ENCODE measurements at regions not wholly inside any gene's neighbourhood (a gene's known extent, or its start where the extent isn't known, plus 50 kb on each side); places are given as distances from the start of the nearest gene placed in this dataset.

GRCh38 chr16:63239065-63239570 is 1202.9 kb upstream of the CDH8 start:
- TF ChIP-seq, protein P1, sequence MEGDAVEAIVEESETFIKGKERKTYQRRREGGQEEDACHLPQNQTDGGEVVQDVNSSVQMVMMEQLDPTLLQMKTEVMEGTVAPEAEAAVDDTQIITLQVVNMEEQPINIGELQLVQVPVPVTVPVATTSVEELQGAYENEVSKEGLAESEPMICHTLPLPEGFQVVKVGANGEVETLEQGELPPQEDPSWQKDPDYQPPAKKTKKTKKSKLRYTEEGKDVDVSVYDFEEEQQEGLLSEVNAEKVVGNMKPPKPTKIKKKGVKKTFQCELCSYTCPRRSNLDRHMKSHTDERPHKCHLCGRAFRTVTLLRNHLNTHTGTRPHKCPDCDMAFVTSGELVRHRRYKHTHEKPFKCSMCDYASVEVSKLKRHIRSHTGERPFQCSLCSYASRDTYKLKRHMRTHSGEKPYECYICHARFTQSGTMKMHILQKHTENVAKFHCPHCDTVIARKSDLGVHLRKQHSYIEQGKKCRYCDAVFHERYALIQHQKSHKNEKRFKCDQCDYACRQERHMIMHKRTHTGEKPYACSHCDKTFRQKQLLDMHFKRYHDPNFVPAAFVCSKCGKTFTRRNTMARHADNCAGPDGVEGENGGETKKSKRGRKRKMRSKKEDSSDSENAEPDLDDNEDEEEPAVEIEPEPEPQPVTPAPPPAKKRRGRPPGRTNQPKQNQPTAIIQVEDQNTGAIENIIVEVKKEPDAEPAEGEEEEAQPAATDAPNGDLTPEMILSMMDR (IDR thresholded peaks at IDR 0.05; ENCODE audit: low read depth, low read length) = no peak
- no peak for TF ChIP-seq POLR2A (IDR thresholded peaks at IDR 0.05; ENCODE audit: extremely low read depth, insufficient read length)
- no peak for TF ChIP-seq MAX (IDR thresholded peaks at IDR 0.05; ENCODE audit: low read depth, low read length)
